Dendritic cell treated with granulocyte-macrophage colony-stimulating factor and Interleukin-4, amounts not matched to agents 40 ng/mL and 50 ng/mL, for 4 days (primary cell): ENCODE measurements at regions not wholly inside any gene's neighbourhood (a gene's known extent, or its start where the extent isn't known, plus 50 kb on each side); places are given as distances from the start of the nearest gene placed in this dataset.

Experiments used
- H3K27ac Mint-ChIP-seq: one replicate; pipeline ENCODE4 v1.8.0; 2022; ENCODE audit warnings: mild to moderate bottlenecking, mixed read lengths
- H3K27me3 Mint-ChIP-seq: one replicate; pipeline ENCODE4 v1.8.0; 2022; ENCODE audit warnings: mild to moderate bottlenecking, mixed read lengths
- H3K36me3 Mint-ChIP-seq: one replicate; pipeline ENCODE4 v1.8.0; 2022; ENCODE audit warnings: low read depth, mixed read lengths
- H3K4me1 Mint-ChIP-seq: one replicate; pipeline ENCODE4 v1.8.0; 2022; ENCODE audit warnings: low read depth, mixed read lengths
- H3K4me3 Mint-ChIP-seq: one replicate; pipeline ENCODE4 v1.8.0; 2022; ENCODE audit warnings: mild to moderate bottlenecking, moderate library complexity, mixed read lengths
- H3K9me3 Mint-ChIP-seq: one replicate; pipeline ENCODE4 v1.8.0; 2022; ENCODE audit warnings: mixed read lengths
- intact Hi-C: fragments of 100-400 bp; cut with micrococcal nuclease; formaldehyde crosslinking; loops from one replicate; pipeline ENCODE4 v1.15.0; 2022

DNA sequence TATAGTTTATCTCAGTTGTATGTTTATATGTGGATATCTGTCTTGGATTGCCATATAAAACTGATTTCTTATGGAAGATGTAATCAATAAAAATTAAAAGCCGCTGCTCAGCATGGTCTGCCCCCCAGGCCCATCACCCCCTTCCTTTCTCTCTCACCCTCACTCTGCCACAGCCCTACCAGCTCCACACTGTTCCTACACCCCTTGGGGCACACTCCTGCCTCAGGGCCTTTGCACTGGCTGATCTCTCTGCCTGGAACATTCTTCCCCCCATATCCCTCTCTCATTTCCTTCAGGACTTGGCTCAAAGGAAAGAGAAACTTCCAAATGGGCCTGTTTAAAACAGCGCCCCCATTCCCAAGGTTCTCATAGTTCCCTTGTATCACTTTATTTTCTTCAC is 63.1 kb downstream of the LRRC32 start:
- Mint-ChIP-seq H3K4me1 (peaks cover 26% of the 10 kb centered on the region), H3K27ac (no peak overlapping the region), H3K9me3 (no peaks in the 10 kb centered on the region), H3K4me3 (no peak overlapping the region), H3K27me3 (peaks cover 44% of the 10 kb centered on the region), H3K36me3 (no peaks in the 10 kb centered on the region)
- intact Hi-C loops, result no loop called here

DNA sequence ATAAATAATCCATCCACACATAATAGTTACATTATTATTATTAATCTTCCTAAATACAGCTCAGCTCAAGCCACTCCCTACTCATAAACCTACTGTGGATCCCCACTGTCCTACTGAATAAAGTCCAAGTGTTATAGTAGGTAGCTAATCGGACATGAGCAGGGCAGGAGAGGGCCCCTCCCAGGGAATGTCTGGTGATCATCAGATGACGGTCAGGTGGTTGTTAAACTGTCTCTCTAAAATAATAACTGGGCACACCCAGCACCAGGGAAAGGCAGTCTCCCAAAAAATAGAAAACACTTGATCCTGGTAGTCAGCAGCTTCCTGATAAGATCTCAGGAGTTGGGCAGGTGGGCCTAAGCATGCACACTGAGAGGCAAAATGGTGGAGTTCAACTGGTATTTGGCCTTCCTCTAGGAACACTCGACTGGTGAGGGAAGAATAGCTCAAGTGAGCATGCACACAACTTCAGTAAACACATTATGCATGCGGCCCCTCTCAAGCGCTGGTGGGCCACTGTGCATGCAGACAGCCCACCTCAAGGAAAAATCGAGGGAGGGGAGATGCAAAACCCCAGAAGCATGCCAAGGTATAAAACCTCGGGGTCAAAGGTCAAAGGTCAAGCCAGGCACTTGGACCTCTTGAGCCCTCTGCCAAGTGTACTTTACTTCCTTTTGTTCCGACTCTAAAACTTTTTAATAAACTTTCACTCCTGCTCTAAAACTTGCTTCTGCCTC is 65.0 kb downstream of the LRRC32 start:
- H3K9me3 Mint-ChIP-seq, result no peaks in the 10 kb centered on the region
- intact Hi-C loops, result no loop called here
- H3K27me3 Mint-ChIP-seq, result peaks cover 48% of the 10 kb centered on the region
- H3K4me3 Mint-ChIP-seq, result no peak overlapping the region
- H3K36me3 Mint-ChIP-seq, result no peaks in the 10 kb centered on the region
- H3K27ac Mint-ChIP-seq, result no peak overlapping the region
- H3K4me1 Mint-ChIP-seq, result peaks cover 18% of the 10 kb centered on the region

- no peak overlapping the region for H3K27ac Mint-ChIP-seq
- H3K4me3 Mint-ChIP-seq, result no peak overlapping the region
- H3K9me3 Mint-ChIP-seq, result no peaks in the 10 kb centered on the region
- peaks cover 44% of the 10 kb centered on the region for H3K27me3 Mint-ChIP-seq
- H3K4me1 Mint-ChIP-seq, result peaks cover 11% of the 10 kb centered on the region
- H3K36me3 Mint-ChIP-seq, result no peaks in the 10 kb centered on the region
- intact Hi-C loops, result no loop called here
These were observed 65.8 kb downstream of the LRRC32 start for GRCh38 chr11:76604626-76605241.

DNA sequence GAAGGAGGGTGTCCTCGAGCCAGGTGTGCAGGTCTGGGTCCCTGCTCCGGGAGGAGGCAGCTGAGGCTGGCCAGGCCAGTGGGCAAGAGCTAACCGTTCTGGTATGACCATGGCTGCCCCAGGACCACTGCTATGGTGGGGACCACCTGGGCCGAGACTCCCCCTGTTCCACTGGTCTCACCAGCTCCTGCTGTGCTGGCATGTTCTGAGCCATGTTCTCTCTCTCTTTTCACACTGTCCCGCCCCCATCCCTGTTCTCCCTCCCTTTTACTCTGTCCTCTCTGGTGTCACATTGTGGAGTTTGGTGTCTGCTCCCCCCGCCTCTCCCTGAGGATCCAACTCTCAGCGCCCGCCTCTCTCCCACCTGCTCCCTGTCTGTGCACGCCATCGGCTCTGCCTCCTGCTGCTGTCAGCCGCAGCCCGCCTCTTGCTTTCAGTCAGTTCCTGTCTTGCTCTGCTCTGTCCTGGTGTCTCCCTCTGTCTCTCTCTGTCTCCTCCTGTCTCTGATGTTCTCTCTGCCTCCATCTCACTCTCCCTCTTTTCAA is 66.4 kb downstream of the LRRC32 start:
- peaks cover 46% of the 10 kb centered on the region for H3K27me3 Mint-ChIP-seq
- no peaks in the 10 kb centered on the region for H3K9me3 Mint-ChIP-seq
- intact Hi-C loops, result no loop called here
- no peak overlapping the region for H3K27ac Mint-ChIP-seq
- no peaks in the 10 kb centered on the region for H3K36me3 Mint-ChIP-seq
- H3K4me3 Mint-ChIP-seq, result no peak overlapping the region
- H3K4me1 Mint-ChIP-seq, result peaks cover 9% of the 10 kb centered on the region

DNA sequence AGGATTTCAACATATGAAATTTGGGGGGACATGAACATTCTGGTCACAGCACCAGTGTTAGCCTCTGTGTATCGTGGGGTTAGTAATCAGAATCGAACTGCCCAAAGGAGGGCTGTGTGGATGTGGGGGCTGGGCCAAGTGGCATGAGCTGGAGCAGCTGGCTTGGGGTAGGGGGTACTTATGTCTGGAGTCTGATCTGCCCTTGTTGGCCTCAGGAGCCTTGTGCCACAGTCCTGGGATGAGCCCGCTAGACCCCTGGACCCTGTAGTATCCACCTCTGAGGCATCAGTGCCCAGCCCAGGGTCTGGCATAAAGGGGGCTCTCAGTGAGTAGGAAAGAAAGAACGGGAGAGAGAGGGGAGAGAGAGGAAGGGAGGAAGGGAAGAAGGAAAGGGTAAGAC is 67.3 kb downstream of the LRRC32 start:
- H3K9me3 Mint-ChIP-seq, result no peaks in the 10 kb centered on the region
- peaks cover 44% of the 10 kb centered on the region for H3K27me3 Mint-ChIP-seq
- intact Hi-C loops, result no loop called here
- peaks cover 9% of the 10 kb centered on the region for H3K4me1 Mint-ChIP-seq
- H3K27ac Mint-ChIP-seq, result peak overlapping the region; percentile 14
- no peak overlapping the region for H3K4me3 Mint-ChIP-seq
- H3K36me3 Mint-ChIP-seq, result no peaks in the 10 kb centered on the region
